Endodermal cell (in vitro differentiated cells): ENCODE measurements at regions not wholly inside any gene's neighbourhood (a gene's known extent, or its start where the extent isn't known, plus 50 kb on each side); places are given as distances from the start of the nearest gene placed in this dataset.

Source experiments
- DNase-seq: peaks from one replicate; pipeline ENCODE4 v3.0.0-alpha.2; 2017
- H3K27ac ChIP-seq: 2 replicates; pipeline ENCODE4 v1.5.1; 2013; ENCODE audit warnings: mild to moderate bottlenecking, low read depth, low read length, moderate library complexity
- H3K27me3 ChIP-seq: 2 replicates; pipeline ENCODE4 v1.6.1; 2013; ENCODE audit warnings: mild to moderate bottlenecking, low read length, moderate library complexity; ENCODE audit not compliant: insufficient read depth, control insufficient read depth, poor library complexity, severe bottlenecking
- H3K36me3 ChIP-seq: 2 replicates; pipeline ENCODE4 v1.7.0; 2013; ENCODE audit warnings: mild to moderate bottlenecking, low read length, moderate library complexity; ENCODE audit not compliant: control insufficient read depth, insufficient read depth
- H3K4me1 ChIP-seq: one replicate; pipeline ENCODE4 v1.7.0; 2013; ENCODE audit warnings: low read length; ENCODE audit not compliant: control insufficient read depth, insufficient read depth
- H3K4me3 ChIP-seq: 2 replicates; pipeline ENCODE4 v1.5.1; 2013; ENCODE audit warnings: mild to moderate bottlenecking, low read length, moderate library complexity
- H3K9ac ChIP-seq: 2 replicates; pipeline ENCODE4 v1.6.1; 2013; ENCODE audit warnings: mild to moderate bottlenecking, low read length, moderate library complexity; ENCODE audit not compliant: poor library complexity, severe bottlenecking; ENCODE audit errors: extremely low read depth
- H3K9me3 ChIP-seq: 2 replicates; pipeline ENCODE4 v1.6.1; 2013; ENCODE audit warnings: mild to moderate bottlenecking, low read length, moderate library complexity; ENCODE audit not compliant: control insufficient read depth
- H3K27ac Mint-ChIP-seq: 2 replicates; pipeline ENCODE4 v1.8.0; 2020; ENCODE audit warnings: mixed read lengths
- H3K27me3 Mint-ChIP-seq: 2 replicates; pipeline ENCODE4 v1.8.0; 2021; ENCODE audit warnings: mild to moderate bottlenecking, mixed read lengths; ENCODE audit not compliant: insufficient read depth
- H3K36me3 Mint-ChIP-seq: 2 replicates; pipeline ENCODE4 v1.8.0; 2020; ENCODE audit warnings: low read depth, mixed read lengths
- H3K4me1 Mint-ChIP-seq: 2 replicates; pipeline ENCODE4 v1.8.0; 2020; ENCODE audit warnings: mixed read lengths
- H3K4me3 Mint-ChIP-seq: 2 replicates; pipeline ENCODE4 v1.8.0; 2020; ENCODE audit warnings: mild to moderate bottlenecking, moderate library complexity, mixed read lengths
- H3K9me3 Mint-ChIP-seq: 2 replicates; pipeline ENCODE4 v1.8.0; 2020; ENCODE audit warnings: mild to moderate bottlenecking, mixed read lengths
- WGBS, 2 experiments: methylation state at CpG; one replicate each; pipeline versions ENCODE4 v1.1.5 to v1.1.7; 2013; ENCODE audit warnings: missing lambda C conversion rate in 2 of 2, mixed read lengths in 1 of 2; ENCODE audit not compliant: insufficient coverage in 1 of 2, insufficient read length in 1 of 2; 5-methylcytosine and 5-hydroxymethylcytosine counted together
- TF ChIP-seq, protein P1 (sequence below): fragments of 200-600 bp; sonication (generic); conservative IDR thresholded peaks from 2 replicates; pipeline ENCODE4 v1.5.0; 2021; ENCODE audit warnings: antibody characterized with exemption, mild to moderate bottlenecking

DNA sequence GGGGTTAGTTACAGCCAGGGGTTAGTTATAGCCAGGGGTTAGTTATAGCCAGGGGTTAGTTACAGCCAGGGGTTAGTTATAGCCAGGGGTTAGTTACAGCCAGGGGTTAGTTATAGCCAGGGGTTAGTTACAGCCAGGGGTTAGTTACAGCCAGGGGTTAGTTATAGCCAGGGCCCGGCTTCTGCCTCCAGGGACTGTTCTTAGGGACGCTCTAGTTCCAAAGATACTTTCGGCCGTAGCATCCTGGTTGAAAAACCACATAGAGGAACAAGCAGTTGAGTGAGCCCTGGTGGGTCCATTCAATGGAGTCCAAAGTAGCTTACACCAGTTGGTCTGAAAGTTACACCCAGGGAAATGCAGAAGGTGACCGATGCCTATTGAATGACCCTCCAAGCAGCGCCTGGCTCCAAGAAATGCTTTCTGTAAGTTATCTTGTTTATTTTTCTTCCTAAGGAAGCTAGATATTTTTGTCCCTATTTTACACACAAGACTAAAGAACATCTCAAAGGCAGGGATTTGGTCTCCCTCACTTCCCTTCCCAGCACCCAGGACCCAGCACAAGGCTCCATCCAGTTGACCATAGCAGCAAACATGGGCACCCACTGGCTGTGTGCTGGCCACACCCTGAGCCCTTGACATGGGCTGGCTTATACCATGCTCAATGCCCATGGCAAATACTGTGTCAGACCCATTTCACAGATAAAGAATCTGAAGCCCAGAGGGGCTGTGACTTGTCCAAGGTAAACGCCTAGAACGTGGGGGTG lies 49.7 kb upstream of the SHISAL1 start:
- H3K27ac ChIP-seq, result no peak overlapping the region
- no peaks in the 10 kb centered on the region for H3K4me1 ChIP-seq
- H3K4me1 Mint-ChIP-seq, result no peaks in the 10 kb centered on the region
- no peaks in the 10 kb centered on the region for H3K9me3 ChIP-seq
- H3K27me3 Mint-ChIP-seq, result no peaks in the 10 kb centered on the region
- H3K4me3 ChIP-seq, result no peak overlapping the region
- no peaks in the 10 kb centered on the region for H3K36me3 Mint-ChIP-seq
- H3K9me3 Mint-ChIP-seq, result no peaks in the 10 kb centered on the region
- no peaks in the 10 kb centered on the region for H3K36me3 ChIP-seq
- TF ChIP-seq, protein P1, sequence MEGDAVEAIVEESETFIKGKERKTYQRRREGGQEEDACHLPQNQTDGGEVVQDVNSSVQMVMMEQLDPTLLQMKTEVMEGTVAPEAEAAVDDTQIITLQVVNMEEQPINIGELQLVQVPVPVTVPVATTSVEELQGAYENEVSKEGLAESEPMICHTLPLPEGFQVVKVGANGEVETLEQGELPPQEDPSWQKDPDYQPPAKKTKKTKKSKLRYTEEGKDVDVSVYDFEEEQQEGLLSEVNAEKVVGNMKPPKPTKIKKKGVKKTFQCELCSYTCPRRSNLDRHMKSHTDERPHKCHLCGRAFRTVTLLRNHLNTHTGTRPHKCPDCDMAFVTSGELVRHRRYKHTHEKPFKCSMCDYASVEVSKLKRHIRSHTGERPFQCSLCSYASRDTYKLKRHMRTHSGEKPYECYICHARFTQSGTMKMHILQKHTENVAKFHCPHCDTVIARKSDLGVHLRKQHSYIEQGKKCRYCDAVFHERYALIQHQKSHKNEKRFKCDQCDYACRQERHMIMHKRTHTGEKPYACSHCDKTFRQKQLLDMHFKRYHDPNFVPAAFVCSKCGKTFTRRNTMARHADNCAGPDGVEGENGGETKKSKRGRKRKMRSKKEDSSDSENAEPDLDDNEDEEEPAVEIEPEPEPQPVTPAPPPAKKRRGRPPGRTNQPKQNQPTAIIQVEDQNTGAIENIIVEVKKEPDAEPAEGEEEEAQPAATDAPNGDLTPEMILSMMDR, result no peak
- DNase-seq, result peak; percentile 28
- no peak overlapping the region for H3K4me3 Mint-ChIP-seq
- 94 to 98% methylated on average over 7 to 8 of the region's 8 CpGs for WGBS, 2 experiments
- no peak overlapping the region for H3K9ac ChIP-seq
- H3K27me3 ChIP-seq, result no peaks in the 10 kb centered on the region
- H3K27ac Mint-ChIP-seq, result no peak overlapping the region
